ENCODE measurements at regions not wholly inside any gene's neighbourhood (a gene's known extent, or its start where the extent isn't known, plus 50 kb on each side); places are given as distances from the start of the nearest gene placed in this dataset.

DNA sequence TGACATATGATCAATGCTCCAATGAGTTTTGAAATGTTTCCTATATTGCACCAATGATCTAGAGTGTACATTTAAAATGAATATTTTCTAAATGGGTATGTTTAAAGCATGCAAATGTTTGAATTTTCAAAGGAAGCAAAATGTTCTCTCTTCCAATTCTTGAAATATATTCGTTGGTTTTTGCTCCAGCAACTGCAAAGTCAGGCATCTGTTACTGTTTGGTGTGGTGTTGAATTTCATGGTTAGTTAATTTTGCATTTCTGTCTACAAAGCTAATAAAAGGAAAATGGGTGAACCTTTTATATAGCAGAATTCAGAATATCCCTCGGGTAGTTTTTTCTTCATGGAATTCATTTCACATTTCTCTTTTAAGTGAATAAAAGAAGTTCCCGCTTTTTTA lies 1018.3 kb downstream of the GRIK2 start:
- TF ChIP-seq, protein P1, sequence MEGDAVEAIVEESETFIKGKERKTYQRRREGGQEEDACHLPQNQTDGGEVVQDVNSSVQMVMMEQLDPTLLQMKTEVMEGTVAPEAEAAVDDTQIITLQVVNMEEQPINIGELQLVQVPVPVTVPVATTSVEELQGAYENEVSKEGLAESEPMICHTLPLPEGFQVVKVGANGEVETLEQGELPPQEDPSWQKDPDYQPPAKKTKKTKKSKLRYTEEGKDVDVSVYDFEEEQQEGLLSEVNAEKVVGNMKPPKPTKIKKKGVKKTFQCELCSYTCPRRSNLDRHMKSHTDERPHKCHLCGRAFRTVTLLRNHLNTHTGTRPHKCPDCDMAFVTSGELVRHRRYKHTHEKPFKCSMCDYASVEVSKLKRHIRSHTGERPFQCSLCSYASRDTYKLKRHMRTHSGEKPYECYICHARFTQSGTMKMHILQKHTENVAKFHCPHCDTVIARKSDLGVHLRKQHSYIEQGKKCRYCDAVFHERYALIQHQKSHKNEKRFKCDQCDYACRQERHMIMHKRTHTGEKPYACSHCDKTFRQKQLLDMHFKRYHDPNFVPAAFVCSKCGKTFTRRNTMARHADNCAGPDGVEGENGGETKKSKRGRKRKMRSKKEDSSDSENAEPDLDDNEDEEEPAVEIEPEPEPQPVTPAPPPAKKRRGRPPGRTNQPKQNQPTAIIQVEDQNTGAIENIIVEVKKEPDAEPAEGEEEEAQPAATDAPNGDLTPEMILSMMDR (IDR thresholded peaks at IDR 0.05), result no peak
- no peak for TF ChIP-seq ZFX (IDR thresholded peaks at IDR 0.05; ENCODE audit: borderline replicate concordance)

Measured in 22Rv1 (cell line).